ENCODE measurements at regions not wholly inside any gene's neighbourhood (a gene's known extent, or its start where the extent isn't known, plus 50 kb on each side); places are given as distances from the start of the nearest gene placed in this dataset.
A peak's percentile ranks its signal among the peaks of the same experiment; 100 is the strongest.

- no peak for DNase-seq (ENCODE audit: low spot score)
- Histone ChIP-seq H3K4me1 (ENCODE audit: insufficient read depth, low read length) (peaks cover 83% of the 10 kb centered on the region), H3K4me2 (ENCODE audit: low read depth, low read length) (no peak overlapping the region), H4K20me1 (ENCODE audit: insufficient read depth, low read length) (no peaks in the 10 kb centered on the region; the same call in 1 of the 2 replicates), H3K79me2 (ENCODE audit: insufficient read depth, low read length) (no peaks in the 10 kb centered on the region), H3K9me3 (ENCODE audit: low read length) (no peaks in the 10 kb centered on the region), H3K36me3 (replicated peaks in 1 of 2; ENCODE audit: control insufficient read depth in 1 of 2, insufficient read depth in 2 of 2, low read length in 2 of 2) (no peaks in the 10 kb centered on the region), H3K27me3 (ENCODE audit: control insufficient read depth in 1 of 2, insufficient read depth in 2 of 2, low read length in 2 of 2) (no peaks in the 10 kb centered on the region; a peak in 1 of 5 replicates), H3K9ac (ENCODE audit: insufficient read depth, low read depth, low read length) (no peak overlapping the region), H3K4me3 (replicated peaks in 1 of 3; ENCODE audit: insufficient read depth in 1 of 3, low read depth in 2 of 3, low read length in 3 of 3) (no peak overlapping the region), H3K27ac (ENCODE audit: extremely low read length, insufficient read depth, low read length) (no peak overlapping the region), H2AFZ (ENCODE audit: low read length) (no peak overlapping the region)
- no peak for ATAC-seq
- FAIRE-seq: no peak
- CTCF ChIA-PET (ENCODE audit: low intra/inter-chr PET ratio, low total read pairs): no interaction called here
- WGBS (ENCODE audit: low lambda C conversion rate): 91% methylated on average over 13 of the region's 13 CpGs
- no TSS peak for BruUV-seq (replicated peaks)
- POLR2A ChIA-PET: interaction anchor here (9.0 kb wide), 1 partner anchor 14 kb away, joined by 100 read pairs; no protein-coding TSS in a partner anchor
- in situ Hi-C loops (cut with HindIII; ENCODE audit: extremely low pct_ligation_motif_present, low pct_unique_long_range_greater_than_20kb): no loop called here
- intact Hi-C loops (cut with micrococcal nuclease; ENCODE audit: unreplicated experiment): no loop called here
- TF ChIP-seq ATF3 (CRISPR knock-in tag; IDR thresholded peaks at IDR 0.05): no peak
- TF ChIP-seq ZMYM3 (CRISPR knock-in tag; IDR thresholded peaks at IDR 0.05): no peak
- no peak for TF ChIP-seq ZFP91 (CRISPR knock-in tag; IDR thresholded peaks at IDR 0.05; ENCODE audit: borderline replicate concordance)
Observed at GRCh38 chr16:85293458-85293857, 181.2 kb upstream of the CIBAR2 start.

- no peak overlapping the region for H3K9ac ChIP-seq (ENCODE audit: insufficient read depth, low read depth, low read length)
- no peak overlapping the region for H3K27ac ChIP-seq (ENCODE audit: extremely low read length, insufficient read depth, low read length)
- 56% methylated on average over 15 of the region's 15 CpGs for WGBS (ENCODE audit: low lambda C conversion rate)
- no peaks in the 10 kb centered on the region for H3K79me2 ChIP-seq (ENCODE audit: insufficient read depth, low read length)
- H2AFZ ChIP-seq (ENCODE audit: low read length): no peak overlapping the region
- peaks cover 77% of the 10 kb centered on the region for H3K4me1 ChIP-seq (ENCODE audit: insufficient read depth, low read length)
- FAIRE-seq: no peak
- POLR2A ChIA-PET: interaction anchor here (9.0 kb wide), 1 partner anchor 13 kb away, joined by 100 read pairs; no protein-coding TSS in a partner anchor
- in situ Hi-C loops (cut with HindIII; ENCODE audit: extremely low pct_ligation_motif_present, low pct_unique_long_range_greater_than_20kb) (no loop called here), intact Hi-C loops (cut with micrococcal nuclease; ENCODE audit: unreplicated experiment) (no loop called here)
- ATAC-seq: no peak
- no TSS peak for BruUV-seq (replicated peaks)
- CTCF ChIA-PET (ENCODE audit: low intra/inter-chr PET ratio, low total read pairs): no interaction called here
- H3K36me3 ChIP-seq (replicated peaks in 1 of 2; ENCODE audit: control insufficient read depth in 1 of 2, insufficient read depth in 2 of 2, low read length in 2 of 2): no peaks in the 10 kb centered on the region
- no peak for DNase-seq (ENCODE audit: low spot score)
- no peaks in the 10 kb centered on the region; the same call in 1 of the 2 replicates for H4K20me1 ChIP-seq (ENCODE audit: insufficient read depth, low read length)
- no peak overlapping the region for H3K4me3 ChIP-seq (replicated peaks in 1 of 3; ENCODE audit: insufficient read depth in 1 of 3, low read depth in 2 of 3, low read length in 3 of 3)
- no peaks in the 10 kb centered on the region; a peak in 1 of 5 replicates for H3K27me3 ChIP-seq (ENCODE audit: control insufficient read depth in 1 of 2, insufficient read depth in 2 of 2, low read length in 2 of 2)
- H3K4me2 ChIP-seq (ENCODE audit: low read depth, low read length): peak overlapping the region; percentile 35
- H3K9me3 ChIP-seq (ENCODE audit: low read length): no peaks in the 10 kb centered on the region
- TF ChIP-seq ZNF160 (CRISPR knock-in tag; IDR thresholded peaks at IDR 0.05) (no peak), ZNF343 (CRISPR knock-in tag; IDR thresholded peaks at IDR 0.05) (no peak), ZNF496 (CRISPR knock-in tag; IDR thresholded peaks at IDR 0.05; ENCODE audit: insufficient replicate concordance) (no peak), REST (IDR thresholded peaks at IDR 0.05; ENCODE audit: borderline replicate concordance in 1 of 2, low read depth in 1 of 2, low read length in 2 of 2) (no peak), ZNF839 (CRISPR knock-in tag; IDR thresholded peaks at IDR 0.05; ENCODE audit: borderline replicate concordance) (no peak), ZNF724P (CRISPR knock-in tag; IDR thresholded peaks at IDR 0.05; ENCODE audit: borderline replicate concordance) (no peak)
Observed at GRCh38 chr16:85293904-85294642, 181.8 kb upstream of the CIBAR2 start.
